Hepatocyte (in vitro differentiated cells): ENCODE measurements at regions not wholly inside any gene's neighbourhood (a gene's known extent, or its start where the extent isn't known, plus 50 kb on each side); places are given as distances from the start of the nearest gene placed in this dataset.

Source experiments
- EZH2 ChIP-seq: fragments of 200-600 bp; sonication (generic); IDR thresholded peaks from 2 replicates; pipeline ENCODE4 v1.6.1; 2016; ENCODE audit warnings: antibody characterized with exemption, mild to moderate bottlenecking, borderline replicate concordance
- EZH2phosphoT487 ChIP-seq: fragments of 200-600 bp; sonication (generic); IDR thresholded peaks from one replicate; pipeline ENCODE4 v1.6.1; 2018; ENCODE audit warnings: antibody characterized with exemption, mild to moderate bottlenecking, low read depth, moderate library complexity; ENCODE audit not compliant: unreplicated experiment, severe bottlenecking
- TF ChIP-seq, protein P1 (sequence below): fragments of 200-600 bp; sonication (generic); IDR thresholded peaks from 2 replicates; pipeline ENCODE4 v1.5.1; 2016; ENCODE audit warnings: antibody characterized with exemption, mild to moderate bottlenecking; ENCODE audit not compliant: poor library complexity

DNA sequence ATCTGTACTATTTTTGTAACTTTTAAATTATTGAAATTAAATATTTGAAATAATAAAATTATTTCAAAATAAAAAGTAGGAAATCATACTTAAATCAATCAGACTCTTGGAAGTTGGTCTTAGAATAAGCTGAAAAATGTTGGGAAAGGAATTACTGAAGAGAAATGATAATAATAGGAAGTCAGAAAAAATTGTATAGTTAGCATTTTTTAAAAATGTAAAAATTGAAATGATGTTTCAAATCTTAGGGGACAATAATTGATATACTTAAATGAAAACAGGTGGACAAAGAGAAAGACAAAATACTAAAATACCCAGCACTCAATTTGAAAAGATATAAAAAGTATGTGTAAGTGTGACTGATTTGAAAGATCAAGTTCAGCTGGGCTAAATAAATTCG, 186.1 kb downstream of the BMP2 start:
- TF ChIP-seq, protein P1, sequence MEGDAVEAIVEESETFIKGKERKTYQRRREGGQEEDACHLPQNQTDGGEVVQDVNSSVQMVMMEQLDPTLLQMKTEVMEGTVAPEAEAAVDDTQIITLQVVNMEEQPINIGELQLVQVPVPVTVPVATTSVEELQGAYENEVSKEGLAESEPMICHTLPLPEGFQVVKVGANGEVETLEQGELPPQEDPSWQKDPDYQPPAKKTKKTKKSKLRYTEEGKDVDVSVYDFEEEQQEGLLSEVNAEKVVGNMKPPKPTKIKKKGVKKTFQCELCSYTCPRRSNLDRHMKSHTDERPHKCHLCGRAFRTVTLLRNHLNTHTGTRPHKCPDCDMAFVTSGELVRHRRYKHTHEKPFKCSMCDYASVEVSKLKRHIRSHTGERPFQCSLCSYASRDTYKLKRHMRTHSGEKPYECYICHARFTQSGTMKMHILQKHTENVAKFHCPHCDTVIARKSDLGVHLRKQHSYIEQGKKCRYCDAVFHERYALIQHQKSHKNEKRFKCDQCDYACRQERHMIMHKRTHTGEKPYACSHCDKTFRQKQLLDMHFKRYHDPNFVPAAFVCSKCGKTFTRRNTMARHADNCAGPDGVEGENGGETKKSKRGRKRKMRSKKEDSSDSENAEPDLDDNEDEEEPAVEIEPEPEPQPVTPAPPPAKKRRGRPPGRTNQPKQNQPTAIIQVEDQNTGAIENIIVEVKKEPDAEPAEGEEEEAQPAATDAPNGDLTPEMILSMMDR = no peak
- TF ChIP-seq EZH2 = no peak
- no peak for TF ChIP-seq EZH2phosphoT487
